ENCODE measurements at regions not wholly inside any gene's neighbourhood (a gene's known extent, or its start where the extent isn't known, plus 50 kb on each side); places are given as distances from the start of the nearest gene placed in this dataset.

DNA sequence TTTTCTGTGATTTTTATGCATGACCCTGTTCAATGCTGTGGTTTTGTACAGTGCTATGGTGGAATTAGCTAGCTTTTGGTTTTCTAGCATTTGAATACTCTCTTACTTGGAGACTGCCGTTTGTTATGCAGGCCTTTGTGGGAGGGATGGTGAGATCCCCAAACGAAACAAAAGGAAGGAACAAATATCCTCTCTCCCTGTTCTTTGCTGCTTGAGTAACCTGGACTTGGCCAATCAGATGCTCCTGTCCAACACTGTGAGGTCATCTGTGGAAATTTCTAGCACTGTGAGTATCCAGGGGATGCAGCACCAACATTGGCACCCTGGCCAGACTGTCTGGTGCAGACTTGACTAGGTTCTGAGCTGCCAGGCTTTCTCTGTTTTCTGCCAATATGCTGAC is 314.4 kb downstream of the ANKRD30A start:
- TF ChIP-seq CTCF (IDR thresholded peaks at IDR 0.05) (no peak), POLR2A (IDR thresholded peaks at IDR 0.05) (no peak)
- WGBS, 2 donors: 49 to 65% methylated on average over 2 of the region's 2 CpGs
- intact Hi-C loops (cut with DNase I; ENCODE audit: low total_unique reads): no loop called here
- no peak overlapping the region for H3K4me3 ChIP-seq (ENCODE audit: low read depth, poor library complexity, severe bottlenecking)
- no peak for DNase-seq (ENCODE audit: low spot score in 2 of 2)

DNA sequence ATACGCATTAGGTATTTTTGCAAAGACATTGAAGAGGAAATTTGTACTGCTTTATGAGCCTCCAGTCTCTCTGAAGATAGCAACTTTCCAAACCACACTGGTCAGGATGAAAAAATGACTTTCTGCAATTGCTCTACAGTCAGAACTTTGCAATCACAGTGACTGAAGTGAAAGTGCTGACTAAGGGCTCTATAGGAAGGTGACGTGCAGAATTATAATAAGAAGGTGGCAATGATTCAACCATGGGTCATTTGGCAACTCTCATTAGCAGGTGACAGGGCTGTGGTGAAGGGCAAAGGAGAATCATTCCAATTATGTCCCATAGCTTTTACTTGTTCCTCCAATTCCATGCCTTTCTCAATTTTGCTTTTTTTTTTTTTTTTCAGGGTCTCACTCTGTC is 311.0 kb downstream of the ANKRD30A start:
- H3K4me3 ChIP-seq (ENCODE audit: low read depth, poor library complexity, severe bottlenecking): no peak overlapping the region
- WGBS, 2 donors: 59 to 69% methylated on average over 2 of the region's 2 CpGs
- TF ChIP-seq POLR2A (IDR thresholded peaks at IDR 0.05): no peak
- TF ChIP-seq CTCF (IDR thresholded peaks at IDR 0.05): no peak
- intact Hi-C loops (cut with DNase I; ENCODE audit: low total_unique reads): no loop called here
- no peak for DNase-seq (ENCODE audit: low spot score in 2 of 2)

DNA sequence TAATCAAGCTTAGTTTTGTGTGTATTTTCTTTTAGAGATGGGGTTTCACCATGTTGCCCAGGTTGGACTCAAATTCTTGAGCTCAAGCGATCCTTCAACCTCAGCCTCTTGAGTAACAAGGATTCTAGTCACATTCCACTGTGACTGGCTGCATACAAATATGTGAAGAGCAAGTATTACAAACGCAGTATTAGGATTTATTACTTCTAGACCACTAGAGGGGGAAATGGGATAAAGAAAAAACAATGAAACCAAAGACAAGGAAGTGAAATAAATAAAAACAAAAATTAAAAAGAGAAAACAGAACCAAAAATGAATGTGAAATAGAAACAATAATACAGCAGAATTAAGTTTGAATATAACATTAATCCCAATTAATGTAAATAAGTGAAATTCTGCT is 308.7 kb downstream of the ANKRD30A start:
- no peak for DNase-seq (ENCODE audit: low spot score in 2 of 2)
- H3K4me3 ChIP-seq (ENCODE audit: low read depth, poor library complexity, severe bottlenecking): no peak overlapping the region
- 37 to 46% methylated on average over 2 of the region's 2 CpGs for WGBS, 2 donors
- TF ChIP-seq CTCF (IDR thresholded peaks at IDR 0.05) (no peak), POLR2A (IDR thresholded peaks at IDR 0.05) (no peak)
- intact Hi-C loops (cut with DNase I; ENCODE audit: low total_unique reads): no loop called here
